CD4-positive, alpha-beta T cell (primary cell): ENCODE measurements at regions not wholly inside any gene's neighbourhood (a gene's known extent, or its start where the extent isn't known, plus 50 kb on each side); places are given as distances from the start of the nearest gene placed in this dataset.

Experiments used
- ATAC-seq: fragments of 200-7000 bp; cut with Tn5 transposase; one replicate; pipeline ENCODE4 v1.10.0; 2022; ENCODE audit warnings: mild to moderate bottlenecking; ENCODE audit not compliant: poor library complexity
- CTCF ChIA-PET: fragments of 350-600 bp; sonication (Branson Sonifier 250); formaldehyde crosslinking; loops from one replicate; lab custom pipeline; 2021; ENCODE audit warnings: antibody characterized with exemption, inconsistent platforms; lab: Charles Lee
- POLR2A ChIA-PET: fragments of 350-600 bp; sonication (Branson Sonifier 250); formaldehyde crosslinking; loops from one replicate; lab custom pipeline; 2021; ENCODE audit warnings: antibody characterized with exemption, inconsistent platforms; lab: Charles Lee
- DNase-seq, 14 experiments: peaks; one replicate each; pipeline ENCODE4 v3.0.0-alpha.2; 2013 to 2020; ENCODE audit warnings: mixed read lengths in 2 of 14
- H3K27ac ChIP-seq, 2 donors: one replicate each; pipeline versions ENCODE4 v1.5.1 to v1.7.0; 2013; ENCODE audit warnings: low read length in 2 of 2, low read depth in 1 of 2, mild to moderate bottlenecking in 1 of 2
- H3K27me3 ChIP-seq, 2 experiments: 1 replicate in 1 of 2; 2 replicates in 1 of 2; pipeline versions ENCODE4 v1.6.1 to v1.7.0; 2013; ENCODE audit warnings: low read length in 2 of 2, control low read depth in 1 of 2, mild to moderate bottlenecking in 1 of 2, moderate library complexity in 1 of 2; ENCODE audit not compliant: insufficient read depth in 2 of 2, control insufficient read depth in 1 of 2
- H3K36me3 ChIP-seq: one replicate; pipeline ENCODE4 v1.6.1; 2013; ENCODE audit warnings: low read length, control low read depth; ENCODE audit not compliant: insufficient read depth
- H3K4me1 ChIP-seq: one replicate; pipeline ENCODE4 v1.6.1; 2013; ENCODE audit warnings: low read length, control low read depth; ENCODE audit not compliant: insufficient read depth
- H3K4me3 ChIP-seq: one replicate; pipeline ENCODE4 v1.5.1; 2013; ENCODE audit warnings: mild to moderate bottlenecking, low read length, moderate library complexity
- H3K9me3 ChIP-seq, 2 experiments: 1 replicate in 1 of 2; 2 replicates in 1 of 2; pipeline versions ENCODE4 v1.6.1 to v1.7.0; 2013; ENCODE audit warnings: low read length in 2 of 2, mild to moderate bottlenecking in 2 of 2, control low read depth in 1 of 2, moderate library complexity in 1 of 2; ENCODE audit not compliant: control insufficient read depth in 1 of 2, insufficient read depth in 1 of 2
- H3K27ac Mint-ChIP-seq: one replicate; pipeline ENCODE4 v1.8.0; 2020; ENCODE audit warnings: mixed read lengths
- H3K27me3 Mint-ChIP-seq: one replicate; pipeline ENCODE4 v1.8.0; 2021; ENCODE audit warnings: mixed read lengths
- H3K36me3 Mint-ChIP-seq: one replicate; pipeline ENCODE4 v1.8.0; 2021; ENCODE audit warnings: low read depth, mixed read lengths
- H3K4me1 Mint-ChIP-seq: one replicate; pipeline ENCODE4 v1.8.0; 2021; ENCODE audit warnings: low read depth, mixed read lengths
- H3K4me3 Mint-ChIP-seq: one replicate; pipeline ENCODE4 v1.8.0; 2020; ENCODE audit warnings: mild to moderate bottlenecking, mixed read lengths
- H3K9me3 Mint-ChIP-seq: one replicate; pipeline ENCODE4 v1.8.0; 2020; ENCODE audit warnings: mixed read lengths
- intact Hi-C, 2 experiments: fragments of 100-400 bp; cut with DNase I in 1 of 2; cut with micrococcal nuclease in 1 of 2; formaldehyde crosslinking; loops; one replicate each; pipeline versions ENCODE4 v1.15.1 to v1.9.0; 2023 to 2025; cut with DNase I, micrococcal nuclease
- TF ChIP-seq, protein P1 (sequence below): fragments of 200-600 bp; IDR thresholded peaks from one replicate; pipeline ENCODE4 v1.8.0; 2022; ENCODE audit warnings: antibody characterized with exemption, mild to moderate bottlenecking

DNA sequence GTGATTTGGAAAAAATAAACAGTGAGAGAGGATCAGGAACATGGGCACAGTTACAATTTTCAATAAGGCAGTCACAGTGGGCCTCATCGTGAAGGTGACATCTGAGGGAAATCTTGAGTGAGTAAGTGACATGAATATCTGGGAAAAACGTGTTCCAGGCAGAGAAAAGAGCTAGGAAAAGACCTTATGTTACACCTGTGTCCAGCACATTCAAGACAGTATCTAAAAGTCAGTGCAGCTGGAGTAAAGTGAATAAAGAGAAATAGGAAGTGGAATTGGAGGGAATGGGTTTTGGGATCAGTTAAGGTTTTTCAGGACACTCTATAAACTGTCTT lies 827.5 kb upstream of the FAT3 start:
- intact Hi-C loops: no loop called here
- Mint-ChIP-seq H3K27me3 (no peaks in the 10 kb centered on the region), H3K4me1 (no peaks in the 10 kb centered on the region), H3K9me3 (peaks cover 3% of the 10 kb centered on the region), H3K27ac (no peak overlapping the region), H3K36me3 (no peaks in the 10 kb centered on the region), H3K4me3 (no peak overlapping the region)
- POLR2A ChIA-PET: no interaction called here
- no peaks in the 10 kb centered on the region for H3K36me3 ChIP-seq
- H3K9me3 ChIP-seq: peaks cover 0 to 4% of the 10 kb centered on the region in 2 experiments
- DNase-seq (no peak), ATAC-seq (no peak)
- TF ChIP-seq, protein P1, sequence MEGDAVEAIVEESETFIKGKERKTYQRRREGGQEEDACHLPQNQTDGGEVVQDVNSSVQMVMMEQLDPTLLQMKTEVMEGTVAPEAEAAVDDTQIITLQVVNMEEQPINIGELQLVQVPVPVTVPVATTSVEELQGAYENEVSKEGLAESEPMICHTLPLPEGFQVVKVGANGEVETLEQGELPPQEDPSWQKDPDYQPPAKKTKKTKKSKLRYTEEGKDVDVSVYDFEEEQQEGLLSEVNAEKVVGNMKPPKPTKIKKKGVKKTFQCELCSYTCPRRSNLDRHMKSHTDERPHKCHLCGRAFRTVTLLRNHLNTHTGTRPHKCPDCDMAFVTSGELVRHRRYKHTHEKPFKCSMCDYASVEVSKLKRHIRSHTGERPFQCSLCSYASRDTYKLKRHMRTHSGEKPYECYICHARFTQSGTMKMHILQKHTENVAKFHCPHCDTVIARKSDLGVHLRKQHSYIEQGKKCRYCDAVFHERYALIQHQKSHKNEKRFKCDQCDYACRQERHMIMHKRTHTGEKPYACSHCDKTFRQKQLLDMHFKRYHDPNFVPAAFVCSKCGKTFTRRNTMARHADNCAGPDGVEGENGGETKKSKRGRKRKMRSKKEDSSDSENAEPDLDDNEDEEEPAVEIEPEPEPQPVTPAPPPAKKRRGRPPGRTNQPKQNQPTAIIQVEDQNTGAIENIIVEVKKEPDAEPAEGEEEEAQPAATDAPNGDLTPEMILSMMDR: no peak
- CTCF ChIA-PET: no interaction called here
- no peaks in the 10 kb centered on the region for H3K27me3 ChIP-seq
- no peaks in the 10 kb centered on the region for H3K4me1 ChIP-seq
- no peak overlapping the region for H3K27ac ChIP-seq
- H3K4me3 ChIP-seq: no peak overlapping the region

DNA sequence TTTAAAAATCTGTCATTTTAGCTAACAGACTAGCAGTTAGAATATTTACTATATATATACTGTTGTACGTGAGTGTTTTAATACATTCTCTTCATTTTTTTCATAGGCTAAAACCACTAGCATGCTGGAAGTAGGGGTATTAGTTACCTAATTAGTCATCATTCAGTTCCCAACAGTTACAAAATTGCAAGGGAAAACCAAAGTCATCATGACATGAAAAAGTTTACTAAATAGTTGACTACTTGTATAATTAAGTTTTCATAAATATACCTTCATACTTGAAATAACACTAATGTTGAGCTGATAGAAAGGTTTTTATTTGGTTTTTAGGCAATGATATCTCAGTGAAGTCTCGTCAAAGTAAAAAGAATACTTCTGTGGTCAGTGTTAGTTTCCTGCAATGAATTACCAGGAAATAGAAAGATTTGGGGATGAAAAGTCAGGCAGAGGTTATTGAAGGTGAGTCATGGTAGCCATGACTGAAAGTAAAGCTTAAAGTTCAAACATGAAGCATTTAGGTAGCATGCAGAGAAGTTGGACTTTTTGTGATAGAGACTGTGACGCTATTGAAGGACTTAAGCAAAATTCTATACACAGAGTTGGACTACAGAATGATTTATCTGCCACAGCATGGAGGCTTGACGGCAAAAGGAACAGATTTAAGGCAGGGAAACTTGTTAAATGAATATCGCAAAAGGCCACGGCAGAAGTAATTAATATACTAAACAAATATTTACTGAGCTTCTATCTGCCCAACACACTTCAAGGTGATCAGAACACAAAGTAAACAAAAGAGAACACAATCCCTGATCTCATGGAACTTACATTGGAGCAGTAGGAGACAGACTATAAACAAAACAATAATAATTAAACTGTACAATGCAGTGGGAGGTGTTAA lies 828.1 kb upstream of the FAT3 start:
- H3K36me3 Mint-ChIP-seq: no peaks in the 10 kb centered on the region
- TF ChIP-seq, protein P1: no peak
- POLR2A ChIA-PET: no interaction called here
- peaks cover 5% of the 10 kb centered on the region for H3K9me3 Mint-ChIP-seq
- Histone ChIP-seq H3K4me1 (no peaks in the 10 kb centered on the region), H3K36me3 (no peaks in the 10 kb centered on the region), H3K9me3 (peaks cover 0 to 4% of the 10 kb centered on the region in 2 experiments), H3K27ac (no peak overlapping the region), H3K27me3 (no peaks in the 10 kb centered on the region), H3K4me3 (no peak overlapping the region)
- no peak for ATAC-seq
- intact Hi-C loops: no loop called here
- no peak overlapping the region for H3K27ac Mint-ChIP-seq
- H3K4me1 Mint-ChIP-seq: no peaks in the 10 kb centered on the region
- H3K27me3 Mint-ChIP-seq: no peaks in the 10 kb centered on the region
- H3K4me3 Mint-ChIP-seq: no peak overlapping the region
- DNase-seq: no peak
- CTCF ChIA-PET: no interaction called here

DNA sequence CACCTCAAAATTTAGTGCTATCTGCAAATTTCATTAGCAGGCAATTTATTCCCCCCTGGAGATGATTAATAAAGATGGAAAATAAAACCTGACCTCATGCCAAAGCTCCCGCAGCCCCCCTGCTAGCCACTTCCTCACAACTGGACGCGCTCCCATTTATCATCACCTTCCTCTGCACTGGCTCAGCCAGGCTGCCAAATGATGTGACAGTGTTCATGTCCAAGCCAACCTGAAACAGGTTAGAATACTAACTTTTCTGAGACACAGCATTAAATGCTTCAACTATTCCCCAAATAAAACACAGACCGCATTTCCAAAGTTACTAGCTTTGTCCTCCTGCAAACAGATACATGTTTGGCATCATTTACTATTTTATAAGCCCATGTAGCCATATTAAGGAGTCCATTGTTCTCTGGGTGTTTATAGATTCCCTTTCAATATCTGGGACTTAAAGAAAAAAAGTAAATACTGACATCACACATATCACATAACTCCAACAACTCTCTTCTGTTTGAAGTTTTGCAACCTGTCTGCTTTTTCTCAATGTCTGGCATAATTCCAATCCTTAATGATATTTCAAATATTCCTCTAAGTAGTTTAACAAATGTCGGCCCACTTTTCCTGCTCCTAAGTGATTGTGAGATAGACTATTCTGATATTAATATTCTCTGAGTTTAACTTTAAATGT lies 829.7 kb upstream of the FAT3 start:
- ChIA-PET POLR2A (no interaction called here), CTCF (no interaction called here)
- no peaks in the 10 kb centered on the region for H3K4me1 ChIP-seq
- Mint-ChIP-seq H3K4me3 (no peak overlapping the region), H3K27ac (no peak overlapping the region), H3K9me3 (peaks cover 8% of the 10 kb centered on the region), H3K4me1 (no peaks in the 10 kb centered on the region), H3K27me3 (no peaks in the 10 kb centered on the region), H3K36me3 (no peaks in the 10 kb centered on the region)
- DNase-seq: no peak
- TF ChIP-seq, protein P1: no peak
- H3K27me3 ChIP-seq: no peaks in the 10 kb centered on the region
- no peak overlapping the region for H3K27ac ChIP-seq
- H3K36me3 ChIP-seq: no peaks in the 10 kb centered on the region
- intact Hi-C loops: no loop called here
- ATAC-seq: no peak
- peaks cover 0 to 4% of the 10 kb centered on the region in 2 experiments for H3K9me3 ChIP-seq
- H3K4me3 ChIP-seq: no peak overlapping the region
